IgD-negative memory B cell (primary cell): ENCODE measurements at regions not wholly inside any gene's neighbourhood (a gene's known extent, or its start where the extent isn't known, plus 50 kb on each side); places are given as distances from the start of the nearest gene placed in this dataset.

Source experiments
- H3K27ac Mint-ChIP-seq, 3 donors: one replicate each; pipeline ENCODE4 v1.8.0; 2020 to 2022; ENCODE audit warnings: mild to moderate bottlenecking in 3 of 3, mixed read lengths in 3 of 3, moderate library complexity in 1 of 3
- H3K27me3 Mint-ChIP-seq: one replicate; pipeline ENCODE4 v1.8.0; 2021; ENCODE audit warnings: mixed read lengths
- H3K36me3 Mint-ChIP-seq: one replicate; pipeline ENCODE4 v1.8.0; 2020; ENCODE audit warnings: mild to moderate bottlenecking, mixed read lengths
- H3K4me1 Mint-ChIP-seq, 3 donors: one replicate each; pipeline ENCODE4 v1.8.0; 2020 to 2022; ENCODE audit warnings: mixed read lengths in 3 of 3, mild to moderate bottlenecking in 1 of 3
- H3K4me3 Mint-ChIP-seq, 4 donors: one replicate each; pipeline ENCODE4 v1.8.0; 2020 to 2022; ENCODE audit warnings: mild to moderate bottlenecking in 4 of 4, mixed read lengths in 4 of 4, moderate library complexity in 3 of 4
- H3K9me3 Mint-ChIP-seq, 3 donors: one replicate each; pipeline ENCODE4 v1.8.0; 2020 to 2021; ENCODE audit warnings: mixed read lengths in 3 of 3, mild to moderate bottlenecking in 1 of 3

DNA sequence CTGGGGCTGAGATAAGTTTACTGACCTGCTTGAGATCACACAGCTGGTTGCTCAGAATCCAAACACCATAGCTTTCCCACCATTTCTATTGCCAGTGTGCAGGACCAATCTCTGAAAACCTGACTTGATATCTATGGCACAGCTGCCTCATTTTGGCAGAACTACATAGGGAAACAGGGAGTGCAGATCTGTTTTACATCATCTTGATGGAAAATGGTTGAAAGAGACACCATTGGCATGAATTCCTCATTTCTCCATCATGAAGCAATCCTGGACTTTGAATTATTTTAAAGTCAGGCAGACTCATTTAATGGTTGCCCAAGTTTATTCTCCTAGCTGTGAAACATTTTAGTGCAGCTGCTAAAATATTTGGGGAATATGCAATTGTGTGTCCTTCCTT, 1628.2 kb upstream of the SLC10A2 start:
- Mint-ChIP-seq H3K4me1 (peaks cover 0 to 1% (median 0%) of the 10 kb centered on the region in 3 donors), H3K27me3 (no peaks in the 10 kb centered on the region), H3K9me3 (peaks cover 0 to 1% (median 0%) of the 10 kb centered on the region in 3 donors), H3K36me3 (no peaks in the 10 kb centered on the region), H3K4me3 (no peak overlapping the region), H3K27ac (no peak overlapping the region)

GRCh38 chr13:104693126-104693525, 1626.9 kb upstream of the SLC10A2 start:
- peaks cover 0 to 1% (median 0%) of the 10 kb centered on the region in 3 donors for H3K9me3 Mint-ChIP-seq
- H3K27me3 Mint-ChIP-seq, result no peaks in the 10 kb centered on the region
- H3K36me3 Mint-ChIP-seq, result no peaks in the 10 kb centered on the region
- no peak overlapping the region for H3K4me3 Mint-ChIP-seq
- H3K4me1 Mint-ChIP-seq, result peaks cover 0 to 1% (median 0%) of the 10 kb centered on the region in 3 donors
- no peak overlapping the region for H3K27ac Mint-ChIP-seq

DNA sequence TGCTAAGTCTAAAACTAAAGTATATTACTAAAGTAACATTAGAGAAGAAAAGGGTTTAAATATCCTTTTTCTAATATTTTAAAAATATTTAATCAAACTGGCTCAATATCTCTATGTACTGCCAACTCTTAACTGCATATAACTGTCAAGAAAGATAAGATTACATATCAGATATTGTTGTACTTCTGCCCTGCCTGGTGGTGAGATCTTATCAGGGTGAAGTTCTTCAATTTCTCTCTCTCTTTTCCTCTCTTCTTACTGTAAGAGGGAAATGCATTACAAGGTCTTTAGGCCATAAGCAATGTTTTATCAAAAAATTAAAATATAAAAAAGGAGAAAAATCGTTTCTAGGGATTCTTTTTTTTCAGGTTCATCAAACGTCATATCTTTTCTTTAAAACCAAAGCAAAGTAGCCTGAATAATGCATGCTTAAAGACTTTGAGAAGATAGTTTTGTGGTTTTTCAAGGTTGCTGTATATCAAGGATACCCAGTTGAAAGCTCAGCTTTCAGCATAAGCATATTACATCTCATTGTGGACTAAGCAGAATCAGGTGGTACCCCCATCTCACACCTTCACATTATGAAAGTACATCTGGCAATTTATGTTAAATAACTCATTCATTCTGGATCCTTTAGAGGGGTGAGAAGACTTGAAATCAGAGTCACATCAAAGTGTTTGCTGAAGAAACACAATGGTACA, 1625.7 kb upstream of the SLC10A2 start:
- no peaks in the 10 kb centered on the region for H3K4me1 Mint-ChIP-seq
- H3K27me3 Mint-ChIP-seq, result no peaks in the 10 kb centered on the region
- H3K4me3 Mint-ChIP-seq, result no peak overlapping the region
- H3K36me3 Mint-ChIP-seq, result no peaks in the 10 kb centered on the region
- peaks cover 0 to 1% (median 0%) of the 10 kb centered on the region in 3 donors for H3K9me3 Mint-ChIP-seq
- no peak overlapping the region for H3K27ac Mint-ChIP-seq

DNA sequence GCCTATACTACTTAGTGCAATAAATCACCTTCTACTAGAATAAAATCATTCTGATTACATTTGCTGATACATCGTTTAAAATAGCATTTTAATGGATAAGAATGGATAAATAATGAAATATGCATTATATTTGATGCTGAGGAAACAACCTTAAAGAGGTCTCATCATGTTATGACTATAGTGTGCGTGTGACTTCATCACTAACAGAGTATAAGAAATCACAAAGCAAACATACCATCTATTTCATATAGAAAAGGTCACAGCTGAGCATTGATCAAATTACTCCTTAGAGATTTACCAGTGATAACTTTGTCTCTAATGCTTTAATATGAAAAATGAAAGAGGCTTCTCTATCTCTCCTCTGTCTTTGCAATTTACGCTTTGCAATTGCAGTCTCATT, 1620.3 kb upstream of the SLC10A2 start:
- Mint-ChIP-seq H3K27ac (no peak overlapping the region), H3K4me1 (no peaks in the 10 kb centered on the region), H3K9me3 (peaks cover 0 to 1% (median 1%) of the 10 kb centered on the region in 3 donors), H3K4me3 (no peak overlapping the region), H3K27me3 (no peaks in the 10 kb centered on the region), H3K36me3 (no peaks in the 10 kb centered on the region)

DNA sequence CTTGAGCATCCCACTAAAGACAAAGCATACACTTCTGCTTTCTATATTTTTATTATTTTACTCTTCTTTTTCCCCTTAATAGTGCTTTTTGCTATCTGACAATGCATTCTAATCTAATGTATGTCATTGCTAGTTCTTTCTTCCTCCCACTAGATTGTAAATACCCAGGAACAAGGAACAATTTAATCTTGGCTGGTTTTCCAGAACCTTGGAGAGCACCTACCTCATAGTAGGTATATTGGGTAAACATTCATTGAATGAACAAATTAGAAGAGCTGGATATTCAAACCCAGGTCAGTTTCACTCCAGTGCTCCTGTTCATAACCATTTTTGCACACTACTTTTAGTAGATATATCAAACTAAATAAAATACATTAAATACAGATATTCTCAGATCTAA, 1617.6 kb upstream of the SLC10A2 start:
- Mint-ChIP-seq H3K4me3 (no peak overlapping the region), H3K9me3 (peaks cover 0 to 1% (median 0%) of the 10 kb centered on the region in 3 donors), H3K27me3 (no peaks in the 10 kb centered on the region), H3K36me3 (no peaks in the 10 kb centered on the region), H3K27ac (no peak overlapping the region), H3K4me1 (no peaks in the 10 kb centered on the region)

GRCh38 chr13:104678161-104678560, 1611.9 kb upstream of the SLC10A2 start:
- Mint-ChIP-seq H3K9me3 (peaks cover 0 to 3% (median 1%) of the 10 kb centered on the region in 3 donors), H3K27me3 (no peaks in the 10 kb centered on the region), H3K36me3 (no peaks in the 10 kb centered on the region), H3K27ac (no peak overlapping the region), H3K4me1 (no peaks in the 10 kb centered on the region), H3K4me3 (no peak overlapping the region)

DNA sequence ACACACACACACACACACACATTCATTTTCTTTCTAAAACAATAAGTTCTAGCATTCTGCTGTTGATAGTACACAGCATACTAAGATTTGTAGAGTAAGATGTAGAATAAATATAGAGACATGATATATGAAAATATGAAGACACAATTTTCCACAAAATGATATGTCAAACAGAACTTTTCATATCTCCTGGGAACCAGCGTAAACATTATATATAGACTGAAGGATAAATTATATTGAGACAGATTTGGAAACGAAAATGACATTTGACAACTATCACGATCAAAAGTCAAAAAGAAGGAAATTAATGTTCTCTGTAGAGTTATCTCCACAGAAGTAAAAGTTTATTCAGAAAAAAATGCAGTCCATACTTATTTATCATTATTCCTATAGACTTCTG, 1605.7 kb upstream of the SLC10A2 start:
- Mint-ChIP-seq H3K27ac (no peak overlapping the region), H3K4me1 (no peaks in the 10 kb centered on the region), H3K9me3 (no peaks in the 10 kb centered on the region), H3K27me3 (no peaks in the 10 kb centered on the region), H3K36me3 (peaks cover 2% of the 10 kb centered on the region), H3K4me3 (no peak overlapping the region)

DNA sequence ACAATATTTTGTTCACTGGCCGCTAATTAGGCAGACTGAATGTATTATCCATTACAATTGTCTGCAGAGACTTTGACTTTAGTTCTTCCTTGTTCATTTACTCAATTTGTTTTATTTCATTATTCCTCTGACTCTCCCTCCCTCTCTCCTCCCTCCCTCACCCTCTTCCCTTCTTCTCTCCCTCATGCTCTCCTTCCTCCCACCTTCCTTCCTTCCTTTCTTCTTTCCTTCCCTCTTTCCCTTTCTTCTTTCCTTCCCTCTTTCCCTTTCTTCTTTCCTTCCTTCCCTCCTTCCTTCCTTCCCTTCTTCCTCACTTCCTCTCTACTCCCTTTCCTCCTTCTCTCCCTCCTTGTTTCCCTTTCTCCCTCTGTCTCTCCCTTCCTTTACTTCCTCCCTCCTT, 1591.0 kb upstream of the SLC10A2 start:
- no peaks in the 10 kb centered on the region for H3K27me3 Mint-ChIP-seq
- no peaks in the 10 kb centered on the region for H3K4me1 Mint-ChIP-seq
- H3K9me3 Mint-ChIP-seq, result peaks cover 0 to 3% (median 2%) of the 10 kb centered on the region in 3 donors
- no peak overlapping the region for H3K4me3 Mint-ChIP-seq
- H3K36me3 Mint-ChIP-seq, result no peaks in the 10 kb centered on the region
- H3K27ac Mint-ChIP-seq, result no peak overlapping the region

GRCh38 chr13:104650431-104650830, 1584.2 kb upstream of the SLC10A2 start:
- Mint-ChIP-seq H3K27ac (no peak overlapping the region), H3K36me3 (no peaks in the 10 kb centered on the region), H3K27me3 (no peaks in the 10 kb centered on the region), H3K4me1 (no peaks in the 10 kb centered on the region), H3K9me3 (peaks cover 0 to 4% (median 4%) of the 10 kb centered on the region in 3 donors), H3K4me3 (no peak overlapping the region)

DNA sequence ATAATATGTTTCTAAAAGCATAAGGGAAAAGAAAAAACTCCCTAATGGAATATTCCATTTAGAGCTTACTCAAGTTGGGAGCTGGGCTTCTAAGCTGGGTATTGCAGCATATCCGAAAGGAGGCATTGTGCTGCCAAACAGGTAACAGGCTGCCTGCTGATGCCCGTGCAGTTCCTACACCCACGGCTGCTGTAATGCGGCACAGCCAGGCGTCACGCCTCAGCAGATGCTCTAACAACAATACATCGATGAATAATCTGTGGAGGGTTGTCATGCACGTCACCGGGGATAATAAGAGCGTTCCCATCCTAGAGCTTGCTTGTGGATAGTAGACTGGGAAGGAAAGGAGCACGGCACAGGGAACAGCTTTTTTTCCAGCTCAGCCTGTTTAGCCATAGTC, 1582.1 kb upstream of the SLC10A2 start:
- no peak overlapping the region for H3K27ac Mint-ChIP-seq
- no peaks in the 10 kb centered on the region for H3K27me3 Mint-ChIP-seq
- no peaks in the 10 kb centered on the region for H3K4me1 Mint-ChIP-seq
- peaks cover 0 to 2% (median 1%) of the 10 kb centered on the region in 3 donors for H3K9me3 Mint-ChIP-seq
- H3K36me3 Mint-ChIP-seq, result no peaks in the 10 kb centered on the region
- no peak overlapping the region for H3K4me3 Mint-ChIP-seq

GRCh38 chr13:104645786-104646185, 1579.6 kb upstream of the SLC10A2 start:
- H3K27ac Mint-ChIP-seq, result no peak overlapping the region
- H3K36me3 Mint-ChIP-seq, result no peaks in the 10 kb centered on the region
- no peaks in the 10 kb centered on the region for H3K27me3 Mint-ChIP-seq
- H3K4me3 Mint-ChIP-seq, result no peak overlapping the region
- no peaks in the 10 kb centered on the region for H3K4me1 Mint-ChIP-seq
- peaks cover 0 to 4% (median 1%) of the 10 kb centered on the region in 3 donors for H3K9me3 Mint-ChIP-seq

- peaks cover 0 to 2% (median 0%) of the 10 kb centered on the region in 3 donors for H3K9me3 Mint-ChIP-seq
Observed at GRCh38 chr13:104641309-104641708, 1575.1 kb upstream of the SLC10A2 start.

DNA sequence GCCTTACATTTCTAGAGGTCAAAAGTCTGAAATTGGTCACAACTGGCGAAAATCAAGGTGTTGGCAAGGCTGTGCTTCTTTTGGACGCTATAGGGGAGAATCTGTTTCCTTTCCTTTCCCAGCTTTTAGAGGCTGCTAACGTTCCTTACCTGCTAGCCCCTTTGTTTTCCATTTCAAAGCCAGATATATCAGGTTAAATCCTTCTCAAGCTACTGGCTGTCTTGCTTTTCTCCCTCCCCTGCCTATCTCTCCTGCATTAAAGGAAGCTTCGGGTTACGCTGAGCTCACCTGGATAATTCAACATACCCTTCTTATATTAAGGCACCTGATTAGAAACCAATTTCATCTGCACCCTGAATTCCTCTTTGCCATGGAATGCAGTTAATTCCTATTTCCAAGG, 1569.7 kb upstream of the SLC10A2 start:
- H3K4me1 Mint-ChIP-seq, result no peaks in the 10 kb centered on the region
- no peaks in the 10 kb centered on the region for H3K36me3 Mint-ChIP-seq
- no peak overlapping the region for H3K4me3 Mint-ChIP-seq
- no peak overlapping the region for H3K27ac Mint-ChIP-seq
- no peaks in the 10 kb centered on the region for H3K9me3 Mint-ChIP-seq
- H3K27me3 Mint-ChIP-seq, result no peaks in the 10 kb centered on the region

More at GRCh38 chr13:104641309-104641708, 1575.1 kb upstream of the SLC10A2 start:
- Mint-ChIP-seq H3K4me1 (no peaks in the 10 kb centered on the region), H3K27ac (no peak overlapping the region), H3K36me3 (no peaks in the 10 kb centered on the region), H3K27me3 (no peaks in the 10 kb centered on the region), H3K4me3 (no peak overlapping the region)

- no peaks in the 10 kb centered on the region for H3K27me3 Mint-ChIP-seq
- no peaks in the 10 kb centered on the region for H3K9me3 Mint-ChIP-seq
- no peaks in the 10 kb centered on the region for H3K4me1 Mint-ChIP-seq
- no peak overlapping the region for H3K4me3 Mint-ChIP-seq
- H3K36me3 Mint-ChIP-seq, result no peaks in the 10 kb centered on the region
- H3K27ac Mint-ChIP-seq, result no peak overlapping the region
Observed at GRCh38 chr13:104634016-104634415, 1567.8 kb upstream of the SLC10A2 start.

- Mint-ChIP-seq H3K27me3 (no peaks in the 10 kb centered on the region), H3K27ac (no peak overlapping the region), H3K4me1 (no peaks in the 10 kb centered on the region), H3K9me3 (no peaks in the 10 kb centered on the region), H3K36me3 (no peaks in the 10 kb centered on the region), H3K4me3 (no peak overlapping the region)
Observed at GRCh38 chr13:104632736-104633135, 1566.5 kb upstream of the SLC10A2 start.

DNA sequence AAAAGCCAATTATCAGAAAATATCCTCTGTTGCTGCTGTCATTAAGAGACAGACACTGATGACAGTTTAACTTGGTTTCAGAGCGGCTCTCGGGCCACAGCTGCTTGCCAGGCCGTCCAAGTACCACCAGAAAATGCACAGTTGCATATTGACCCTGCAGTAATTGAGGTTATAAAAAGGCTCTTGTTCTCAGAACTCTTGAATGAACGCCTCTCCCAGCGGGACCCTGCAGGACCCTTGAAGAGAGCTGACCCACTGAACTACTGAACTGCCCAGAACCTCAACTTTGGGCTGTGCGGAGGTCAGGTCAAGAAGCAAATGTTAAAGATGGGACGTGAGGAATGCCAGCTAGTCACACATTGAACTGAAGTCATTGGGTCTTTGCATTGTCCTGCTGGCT, 1559.0 kb upstream of the SLC10A2 start:
- no peaks in the 10 kb centered on the region for H3K27me3 Mint-ChIP-seq

More for the DNA sequence above, 1559.0 kb upstream of the SLC10A2 start:
- Mint-ChIP-seq H3K27ac (no peak overlapping the region), H3K4me1 (no peaks in the 10 kb centered on the region), H3K9me3 (no peaks in the 10 kb centered on the region), H3K4me3 (no peak overlapping the region), H3K36me3 (no peaks in the 10 kb centered on the region)
